Esophagus muscularis mucosa (tissue), 4 donors: ENCODE measurements at regions not wholly inside any gene's neighbourhood (a gene's known extent, or its start where the extent isn't known, plus 50 kb on each side); places are given as distances from the start of the nearest gene placed in this dataset.

Experiments used
- EP300 ChIP-seq: sonication (generic); formaldehyde crosslinking; IDR thresholded peaks from one replicate; pipeline ENCODE4 v1.6.1; 2017; ENCODE audit warnings: antibody characterized with exemption
- POLR2A ChIP-seq: fragments of 450-650 bp; IDR thresholded peaks from one replicate; pipeline ENCODE4 v1.6.1; 2017; ENCODE audit warnings: antibody characterized with exemption, moderate library complexity, mild to moderate bottlenecking, low read depth
- TF ChIP-seq, protein P1 (sequence below), 3 experiments: fragments of 200-600 bp in 2 of 3; fragments of 450-650 bp in 1 of 3; sonication (generic) in 2 of 3; IDR thresholded peaks; one replicate each; pipeline ENCODE4 v1.5.1; 2017 to 2019; ENCODE audit warnings: antibody characterized with exemption in 3 of 3, mild to moderate bottlenecking in 2 of 3, moderate library complexity in 1 of 3

DNA sequence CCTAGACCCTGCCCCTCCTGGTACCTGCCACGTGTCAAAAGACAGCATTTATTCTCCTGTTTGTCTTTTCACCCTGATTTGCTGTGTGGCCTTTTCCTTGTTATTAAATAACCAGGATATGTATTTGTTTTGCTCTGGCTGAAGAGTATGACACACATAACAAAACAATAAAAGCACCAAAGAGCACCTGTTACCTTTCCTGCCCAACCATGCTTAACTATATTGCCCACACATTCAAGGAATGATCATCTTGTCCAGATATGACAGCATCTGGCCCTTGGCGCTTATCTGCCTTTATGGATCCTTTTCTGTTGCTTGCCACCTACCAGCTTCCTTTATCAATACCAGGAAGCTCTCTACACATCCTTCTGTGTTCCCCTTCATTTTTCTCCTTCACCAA, 357.7 kb downstream of the FGFR2 start:
- TF ChIP-seq, protein P1, sequence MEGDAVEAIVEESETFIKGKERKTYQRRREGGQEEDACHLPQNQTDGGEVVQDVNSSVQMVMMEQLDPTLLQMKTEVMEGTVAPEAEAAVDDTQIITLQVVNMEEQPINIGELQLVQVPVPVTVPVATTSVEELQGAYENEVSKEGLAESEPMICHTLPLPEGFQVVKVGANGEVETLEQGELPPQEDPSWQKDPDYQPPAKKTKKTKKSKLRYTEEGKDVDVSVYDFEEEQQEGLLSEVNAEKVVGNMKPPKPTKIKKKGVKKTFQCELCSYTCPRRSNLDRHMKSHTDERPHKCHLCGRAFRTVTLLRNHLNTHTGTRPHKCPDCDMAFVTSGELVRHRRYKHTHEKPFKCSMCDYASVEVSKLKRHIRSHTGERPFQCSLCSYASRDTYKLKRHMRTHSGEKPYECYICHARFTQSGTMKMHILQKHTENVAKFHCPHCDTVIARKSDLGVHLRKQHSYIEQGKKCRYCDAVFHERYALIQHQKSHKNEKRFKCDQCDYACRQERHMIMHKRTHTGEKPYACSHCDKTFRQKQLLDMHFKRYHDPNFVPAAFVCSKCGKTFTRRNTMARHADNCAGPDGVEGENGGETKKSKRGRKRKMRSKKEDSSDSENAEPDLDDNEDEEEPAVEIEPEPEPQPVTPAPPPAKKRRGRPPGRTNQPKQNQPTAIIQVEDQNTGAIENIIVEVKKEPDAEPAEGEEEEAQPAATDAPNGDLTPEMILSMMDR (IDR thresholded peaks at IDR 0.05), result no peak
- TF ChIP-seq EP300 (no peak), POLR2A (no peak)
